GM12891 (cell line): ENCODE measurements at regions not wholly inside any gene's neighbourhood (a gene's known extent, or its start where the extent isn't known, plus 50 kb on each side); places are given as distances from the start of the nearest gene placed in this dataset.

ENCODE experiments used
- DNase-seq: peaks from one replicate; pipeline ENCODE4 v3.0.0; 2011; ENCODE audit warnings: low spot score; ENCODE audit not compliant: insufficient read length
- FAIRE-seq: peaks from 2 replicates; lab custom pipeline; 2011; peaks lifted over from hg19 to GRCh38; lab: Jason Lieb, UNC
- PAX5 ChIP-seq: IDR thresholded peaks from 2 replicates; pipeline ENCODE4 v1.6.1; 2011; ENCODE audit warnings: low read length, moderate library complexity, mild to moderate bottlenecking; ENCODE audit not compliant: insufficient read depth, severe bottlenecking
- POLR2A ChIP-seq: IDR thresholded peaks from 2 replicates; pipeline ENCODE4 v1.6.1; 2011; ENCODE audit warnings: low read depth, low read length, control low read depth
- POLR2AphosphoS5 ChIP-seq: IDR thresholded peaks from 2 replicates; pipeline ENCODE4 v1.6.1; 2011; ENCODE audit warnings: low read depth, low read length, control low read depth
- POU2F2 ChIP-seq: IDR thresholded peaks from 2 replicates; pipeline ENCODE4 v1.6.1; 2011; ENCODE audit warnings: low read depth, mild to moderate bottlenecking, control low read depth, low read length, moderate library complexity
- SPI1 ChIP-seq: IDR thresholded peaks from 2 replicates; pipeline ENCODE4 v1.6.1; 2011; ENCODE audit warnings: low read depth, low read length, control low read depth
- TAF1 ChIP-seq: IDR thresholded peaks from 2 replicates; pipeline ENCODE4 v1.6.1; 2011; ENCODE audit warnings: low read depth, low read length, control low read depth

DNA sequence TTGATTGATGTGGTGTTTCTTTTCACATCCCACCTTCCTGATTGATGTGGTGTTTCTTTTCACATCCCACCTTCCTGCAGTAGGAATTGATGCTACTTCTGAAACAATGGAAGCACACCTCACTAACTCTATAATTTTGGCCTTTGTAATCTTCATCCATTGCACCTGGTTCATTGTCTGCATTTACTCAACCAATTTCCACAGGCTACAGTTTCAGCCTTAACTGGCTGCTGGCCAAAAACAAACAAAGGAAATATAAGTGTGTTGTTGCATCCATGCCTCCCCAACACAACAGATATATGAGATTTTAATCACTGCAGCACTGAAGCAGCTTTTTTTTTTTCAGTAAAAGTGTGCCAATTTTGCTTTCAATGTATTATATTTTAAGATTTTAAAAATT is 867.6 kb upstream of the PCDH7 start:
- FAIRE-seq (no peak), DNase-seq (no peak)
- TF ChIP-seq POLR2A, result no peak
- no peak for TF ChIP-seq POLR2AphosphoS5
- no peak for TF ChIP-seq SPI1
- TF ChIP-seq PAX5, result no peak
- no peak for TF ChIP-seq TAF1
- TF ChIP-seq POU2F2, result no peak

DNA sequence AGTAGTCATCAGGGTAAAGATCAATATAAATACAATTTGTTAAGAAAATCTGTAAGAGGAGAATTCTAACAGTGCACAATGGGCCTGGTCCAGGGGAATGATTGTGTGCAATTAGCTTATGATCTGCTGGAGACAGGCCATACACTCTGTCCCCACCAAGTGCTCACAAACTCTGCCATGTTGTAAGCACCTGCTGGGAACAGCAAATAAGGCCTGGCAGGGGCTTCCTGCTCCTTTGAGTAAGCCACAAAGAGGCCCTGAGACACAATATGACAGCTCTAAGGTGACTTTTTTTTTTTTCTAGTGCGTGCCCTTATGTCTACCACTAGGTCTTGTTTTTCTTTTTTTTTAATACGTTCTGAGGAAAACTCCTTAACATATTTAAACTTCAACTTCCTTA is 866.3 kb upstream of the PCDH7 start:
- TF ChIP-seq SPI1 (no peak), POLR2A (no peak)
- DNase-seq (no peak), FAIRE-seq (no peak)

DNA sequence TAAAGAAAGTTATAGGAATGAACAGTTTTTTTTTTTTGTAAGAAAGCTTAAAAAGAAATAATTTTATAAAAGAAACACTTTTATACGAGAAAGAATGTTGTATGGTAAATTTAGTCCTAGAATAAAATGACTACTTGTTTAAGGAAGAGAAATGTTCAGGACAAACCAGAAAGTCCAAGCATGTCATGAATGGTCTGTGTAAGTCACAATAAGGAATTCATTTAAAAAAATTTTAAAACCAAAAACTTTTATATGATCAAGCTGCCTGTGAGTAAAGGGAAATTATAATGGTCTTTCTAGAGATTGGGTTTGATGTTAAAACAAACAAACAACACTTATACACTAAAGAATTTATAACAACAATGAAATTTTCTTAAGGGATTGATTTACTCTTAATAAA is 858.9 kb upstream of the PCDH7 start:
- FAIRE-seq, result no peak
- TF ChIP-seq POLR2AphosphoS5 (no peak), POLR2A (no peak), POU2F2 (no peak), SPI1 (no peak), TAF1 (no peak), PAX5 (no peak)
- no peak for DNase-seq

DNA sequence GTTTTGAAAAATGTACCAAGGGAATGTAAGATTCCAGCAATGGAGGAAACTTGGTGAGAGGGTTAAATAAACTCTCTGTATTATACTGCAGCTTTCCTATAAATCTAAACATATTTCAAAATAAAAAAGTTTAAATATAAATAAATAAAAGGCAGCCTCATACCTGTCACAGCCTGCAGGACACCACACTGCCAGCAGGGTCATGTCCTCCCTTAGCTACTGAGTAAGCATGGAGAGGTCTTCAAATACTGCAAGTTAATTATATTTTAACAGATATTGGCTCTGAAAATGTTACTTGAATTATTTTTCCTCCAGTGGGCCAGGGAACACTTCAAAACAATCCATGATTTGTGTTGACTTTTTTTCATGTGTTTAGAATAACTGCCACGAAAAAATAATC is 852.8 kb upstream of the PCDH7 start:
- DNase-seq (no peak), FAIRE-seq (no peak)
- TF ChIP-seq POU2F2 (no peak), POLR2A (no peak), SPI1 (no peak), TAF1 (no peak), POLR2AphosphoS5 (no peak), PAX5 (no peak)

DNA sequence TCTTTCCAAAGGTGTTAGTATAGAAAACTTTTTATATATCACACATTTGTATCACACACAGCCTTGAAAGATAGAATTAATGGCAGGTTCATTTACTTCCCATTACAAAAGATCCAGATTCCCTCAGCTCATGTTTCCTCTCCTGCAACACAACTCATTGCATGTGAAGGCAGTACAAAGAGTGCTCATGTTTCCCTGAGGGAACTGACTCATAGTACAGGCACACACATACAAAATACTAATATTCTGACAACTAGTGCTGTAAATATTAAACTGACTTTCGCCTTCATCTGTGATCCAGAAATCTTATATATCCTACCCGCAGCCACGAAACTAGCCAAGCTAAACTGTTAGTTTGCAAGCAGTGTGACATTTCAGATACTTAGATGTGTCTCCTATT is 819.8 kb upstream of the PCDH7 start:
- TF ChIP-seq SPI1, result no peak
- TF ChIP-seq POLR2AphosphoS5, result no peak
- no peak for TF ChIP-seq POLR2A
- no peak for TF ChIP-seq TAF1
- no peak for TF ChIP-seq PAX5
- no peak for TF ChIP-seq POU2F2
- FAIRE-seq (no peak), DNase-seq (no peak)

- DNase-seq, result no peak
- no peak for FAIRE-seq
- TF ChIP-seq SPI1, result no peak
- TF ChIP-seq POU2F2, result no peak
- TF ChIP-seq TAF1, result no peak
- no peak for TF ChIP-seq POLR2AphosphoS5
- TF ChIP-seq POLR2A, result no peak
- no peak for TF ChIP-seq PAX5
Observed at GRCh38 chr4:29908276-29908675, 811.9 kb upstream of the PCDH7 start.

DNA sequence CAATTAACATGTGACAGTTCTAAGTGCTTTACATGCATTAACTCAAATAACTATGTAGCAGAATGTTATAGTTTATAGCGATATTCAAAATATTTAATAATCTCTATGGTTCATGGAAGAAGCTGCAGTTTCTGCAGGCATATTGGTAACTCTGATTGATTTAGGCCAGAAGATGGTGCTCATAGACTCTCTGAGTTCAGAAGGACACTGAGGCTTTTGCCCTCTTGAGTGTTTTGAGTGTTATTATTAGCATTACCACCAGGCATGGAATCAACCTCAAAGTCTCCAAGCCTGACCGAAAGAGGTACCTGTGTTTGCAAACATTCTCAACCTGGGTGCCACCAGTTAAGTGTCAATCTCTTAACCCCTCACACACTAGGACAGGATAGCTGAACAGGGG is 792.3 kb upstream of the PCDH7 start:
- DNase-seq (no peak), FAIRE-seq (no peak)
- TF ChIP-seq POLR2A (no peak), POU2F2 (no peak), SPI1 (no peak), PAX5 (no peak), POLR2AphosphoS5 (no peak), TAF1 (no peak)

- FAIRE-seq, result no peak
- DNase-seq, result no peak
Observed at GRCh38 chr4:29948451-29948850, 771.7 kb upstream of the PCDH7 start.

GRCh38 chr4:29948858-29949257 is 771.3 kb upstream of the PCDH7 start:
- no peak for DNase-seq
- TF ChIP-seq TAF1, result no peak
- no peak for TF ChIP-seq PAX5
- no peak for TF ChIP-seq POLR2A
- no peak for TF ChIP-seq SPI1
- TF ChIP-seq POLR2AphosphoS5, result no peak
- TF ChIP-seq POU2F2, result no peak
- FAIRE-seq, result no peak

More at GRCh38 chr4:29948451-29948850, 771.7 kb upstream of the PCDH7 start:
- TF ChIP-seq POU2F2 (no peak), POLR2AphosphoS5 (no peak), PAX5 (no peak), SPI1 (no peak), POLR2A (no peak), TAF1 (no peak)

GRCh38 chr4:29966386-29966785 is 753.8 kb upstream of the PCDH7 start:
- DNase-seq (no peak), FAIRE-seq (no peak)
- TF ChIP-seq TAF1, result no peak
- no peak for TF ChIP-seq PAX5

DNA sequence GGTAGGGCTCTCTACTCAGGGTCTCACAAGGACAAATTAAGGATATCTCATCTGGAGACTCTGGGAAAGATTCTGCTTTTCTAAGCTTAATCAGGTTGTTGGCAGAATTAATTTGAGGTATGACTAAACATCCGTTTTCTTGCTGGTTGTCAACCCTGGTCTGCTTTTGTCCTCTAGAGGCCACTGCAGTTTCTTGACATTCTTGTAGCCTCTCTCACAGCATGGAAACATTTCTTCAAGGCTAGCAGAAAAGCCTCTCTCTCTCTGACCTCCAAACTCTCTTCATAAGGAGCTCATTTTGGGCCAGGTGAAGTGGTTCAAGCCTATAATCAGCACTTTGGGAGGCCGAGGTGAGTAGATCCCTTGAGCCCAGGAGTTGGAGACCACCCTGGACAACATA is 749.5 kb upstream of the PCDH7 start:
- no peak for FAIRE-seq
- TF ChIP-seq POLR2A (no peak), SPI1 (no peak), TAF1 (no peak), PAX5 (no peak), POU2F2 (no peak), POLR2AphosphoS5 (no peak)
- no peak for DNase-seq

GRCh38 chr4:29972121-29972520 is 748.0 kb upstream of the PCDH7 start:
- TF ChIP-seq POLR2A, result no peak
- no peak for TF ChIP-seq TAF1
- TF ChIP-seq SPI1, result no peak
- no peak for TF ChIP-seq PAX5
- no peak for TF ChIP-seq POU2F2
- TF ChIP-seq POLR2AphosphoS5, result no peak
- DNase-seq (no peak), FAIRE-seq (no peak)
